ENCODE measurements at regions not wholly inside any gene's neighbourhood (a gene's known extent, or its start where the extent isn't known, plus 50 kb on each side); places are given as distances from the start of the nearest gene placed in this dataset.

GRCh38 chr18:8458546-8459215, 150.6 kb upstream of the RAB12 start:
- no peaks in the 10 kb centered on the region for H3K36me3 Mint-ChIP-seq
- H3K4me3 Mint-ChIP-seq: no peak overlapping the region
- no peak overlapping the region for H3K27ac ChIP-seq (ENCODE audit: low read length)
- ATAC-seq (replicated peaks in 1 of 4) (no peak), DNase-seq (no peak)
- H3K4me1 Mint-ChIP-seq: no peaks in the 10 kb centered on the region
- POLR2A ChIA-PET: no interaction called here
- peaks cover 0 to 8% of the 10 kb centered on the region in 2 experiments for H3K27me3 ChIP-seq (replicated peaks in 1 of 2; ENCODE audit: control insufficient read depth in 2 of 2, extremely low read depth in 1 of 2, insufficient read depth in 2 of 2, low read length in 1 of 2)
- H3K9me3 Mint-ChIP-seq: no peaks in the 10 kb centered on the region
- no peak overlapping the region for H3K4me3 ChIP-seq (ENCODE audit: control insufficient read depth in 1 of 2, extremely low read depth in 1 of 2, low read length in 1 of 2)
- H3K27me3 Mint-ChIP-seq: peaks cover 0 to 1% of the 10 kb centered on the region in 2 donors
- no peaks in the 10 kb centered on the region for H3K36me3 ChIP-seq (ENCODE audit: control insufficient read depth in 2 of 2, extremely low read depth in 1 of 2, insufficient read depth in 1 of 2, low read length in 1 of 2)
- H3K27ac Mint-ChIP-seq: no peak overlapping the region
- no peaks in the 10 kb centered on the region for H3K4me1 ChIP-seq (ENCODE audit: control insufficient read depth in 1 of 2, extremely low read depth in 1 of 2, insufficient read depth in 2 of 2, low read length in 2 of 2)
- no peaks in the 10 kb centered on the region for H3K9me3 ChIP-seq
- CTCF ChIA-PET: no interaction called here
- WGBS (ENCODE audit: insufficient coverage): 83% methylated on average over 15 of the region's 17 CpGs

GRCh38 chr18:8460748-8461147, 148.5 kb upstream of the RAB12 start:
- Histone ChIP-seq H3K4me3 (ENCODE audit: control insufficient read depth in 1 of 2, extremely low read depth in 1 of 2, low read length in 1 of 2) (no peak overlapping the region), H3K27me3 (replicated peaks in 1 of 2; ENCODE audit: control insufficient read depth in 2 of 2, extremely low read depth in 1 of 2, insufficient read depth in 2 of 2, low read length in 1 of 2) (peaks cover 0 to 8% of the 10 kb centered on the region in 2 experiments), H3K36me3 (ENCODE audit: control insufficient read depth in 2 of 2, extremely low read depth in 1 of 2, insufficient read depth in 1 of 2, low read length in 1 of 2) (no peaks in the 10 kb centered on the region), H3K9me3 (no peaks in the 10 kb centered on the region), H3K27ac (ENCODE audit: low read length) (no peak overlapping the region), H3K4me1 (ENCODE audit: control insufficient read depth in 1 of 2, extremely low read depth in 1 of 2, insufficient read depth in 2 of 2, low read length in 2 of 2) (no peaks in the 10 kb centered on the region)
- ChIA-PET CTCF (no interaction called here), POLR2A (no interaction called here)
- DNase-seq (no peak), ATAC-seq (replicated peaks in 1 of 4) (no peak)
- Mint-ChIP-seq H3K36me3 (no peaks in the 10 kb centered on the region), H3K27ac (no peak overlapping the region), H3K27me3 (peaks cover 0 to 1% of the 10 kb centered on the region in 2 donors), H3K4me3 (no peak overlapping the region), H3K9me3 (peaks cover 0 to 7% (median 0%) of the 10 kb centered on the region in 3 donors), H3K4me1 (no peaks in the 10 kb centered on the region)
- 71% methylated on average over 1 of the region's 5 CpGs for WGBS (ENCODE audit: insufficient coverage)

GRCh38 chr18:8461544-8461943, 147.7 kb upstream of the RAB12 start:
- CTCF ChIA-PET: no interaction called here
- Mint-ChIP-seq H3K27ac (no peak overlapping the region), H3K27me3 (peaks cover 0 to 1% of the 10 kb centered on the region in 2 donors), H3K9me3 (peaks cover 0 to 7% (median 0%) of the 10 kb centered on the region in 3 donors), H3K4me3 (no peak overlapping the region), H3K36me3 (no peaks in the 10 kb centered on the region), H3K4me1 (no peaks in the 10 kb centered on the region)
- H3K4me1 ChIP-seq (ENCODE audit: control insufficient read depth in 1 of 2, extremely low read depth in 1 of 2, insufficient read depth in 2 of 2, low read length in 2 of 2): no peaks in the 10 kb centered on the region
- H3K9me3 ChIP-seq: no peaks in the 10 kb centered on the region
- 22% methylated on average over 1 of the region's 2 CpGs for WGBS (ENCODE audit: insufficient coverage)
- no peaks in the 10 kb centered on the region for H3K36me3 ChIP-seq (ENCODE audit: control insufficient read depth in 2 of 2, extremely low read depth in 1 of 2, insufficient read depth in 1 of 2, low read length in 1 of 2)
- H3K27me3 ChIP-seq (replicated peaks in 1 of 2; ENCODE audit: control insufficient read depth in 2 of 2, extremely low read depth in 1 of 2, insufficient read depth in 2 of 2, low read length in 1 of 2): peaks cover 0 to 6% of the 10 kb centered on the region in 2 experiments
- no peak overlapping the region for H3K27ac ChIP-seq (ENCODE audit: low read length)
- DNase-seq: no peak
- POLR2A ChIA-PET: no interaction called here
- no peak for ATAC-seq (replicated peaks in 1 of 4)
- no peak overlapping the region for H3K4me3 ChIP-seq (ENCODE audit: control insufficient read depth in 1 of 2, extremely low read depth in 1 of 2, low read length in 1 of 2)

- peaks cover 0 to 1% of the 10 kb centered on the region in 2 donors for H3K27me3 Mint-ChIP-seq
- peaks cover 0 to 7% (median 0%) of the 10 kb centered on the region in 3 donors for H3K9me3 Mint-ChIP-seq
- H3K27ac Mint-ChIP-seq: no peak overlapping the region
- H3K4me1 Mint-ChIP-seq: no peaks in the 10 kb centered on the region
- H3K36me3 Mint-ChIP-seq: no peaks in the 10 kb centered on the region
- Histone ChIP-seq H3K9me3 (no peaks in the 10 kb centered on the region), H3K36me3 (ENCODE audit: control insufficient read depth in 2 of 2, extremely low read depth in 1 of 2, insufficient read depth in 1 of 2, low read length in 1 of 2) (no peaks in the 10 kb centered on the region), H3K4me1 (ENCODE audit: control insufficient read depth in 1 of 2, extremely low read depth in 1 of 2, insufficient read depth in 2 of 2, low read length in 2 of 2) (no peaks in the 10 kb centered on the region), H3K27ac (ENCODE audit: low read length) (no peak overlapping the region), H3K27me3 (replicated peaks in 1 of 2; ENCODE audit: control insufficient read depth in 2 of 2, extremely low read depth in 1 of 2, insufficient read depth in 2 of 2, low read length in 1 of 2) (peaks cover 0 to 6% of the 10 kb centered on the region in 2 experiments), H3K4me3 (ENCODE audit: control insufficient read depth in 1 of 2, extremely low read depth in 1 of 2, low read length in 1 of 2) (no peak overlapping the region)
- no peak for DNase-seq
- POLR2A ChIA-PET: no interaction called here
- 77% methylated on average over 5 of the region's 10 CpGs for WGBS (ENCODE audit: insufficient coverage)
- H3K4me3 Mint-ChIP-seq: no peak overlapping the region
- ATAC-seq (replicated peaks in 1 of 4): no peak
- CTCF ChIA-PET: no interaction called here
Measured at GRCh38 chr18:8462651-8463185, 146.5 kb upstream of the RAB12 start.

GRCh38 chr18:8463791-8464190, 145.4 kb upstream of the RAB12 start:
- Mint-ChIP-seq H3K4me3 (no peak overlapping the region), H3K27me3 (peaks cover 1 to 3% of the 10 kb centered on the region in 2 donors), H3K36me3 (no peaks in the 10 kb centered on the region), H3K9me3 (peaks cover 0 to 7% (median 0%) of the 10 kb centered on the region in 3 donors), H3K4me1 (no peaks in the 10 kb centered on the region), H3K27ac (no peak overlapping the region)
- ChIA-PET POLR2A (no interaction called here), CTCF (no interaction called here)
- no peak for ATAC-seq (replicated peaks in 1 of 4)
- H3K36me3 ChIP-seq (ENCODE audit: control insufficient read depth in 2 of 2, extremely low read depth in 1 of 2, insufficient read depth in 1 of 2, low read length in 1 of 2): no peaks in the 10 kb centered on the region
- H3K4me1 ChIP-seq (ENCODE audit: control insufficient read depth in 1 of 2, extremely low read depth in 1 of 2, insufficient read depth in 2 of 2, low read length in 2 of 2): no peaks in the 10 kb centered on the region
- no peak for DNase-seq
- 57% methylated on average over 1 of the region's 3 CpGs for WGBS (ENCODE audit: insufficient coverage)
- peaks cover 0 to 6% of the 10 kb centered on the region in 2 experiments for H3K27me3 ChIP-seq (replicated peaks in 1 of 2; ENCODE audit: control insufficient read depth in 2 of 2, extremely low read depth in 1 of 2, insufficient read depth in 2 of 2, low read length in 1 of 2)
- no peak overlapping the region for H3K4me3 ChIP-seq (ENCODE audit: control insufficient read depth in 1 of 2, extremely low read depth in 1 of 2, low read length in 1 of 2)
- H3K9me3 ChIP-seq: no peaks in the 10 kb centered on the region
- no peak overlapping the region for H3K27ac ChIP-seq (ENCODE audit: low read length)

GRCh38 chr18:8468191-8468590, 141.0 kb upstream of the RAB12 start:
- no peaks in the 10 kb centered on the region for H3K4me1 ChIP-seq (ENCODE audit: control insufficient read depth in 1 of 2, extremely low read depth in 1 of 2, insufficient read depth in 2 of 2, low read length in 2 of 2)
- H3K36me3 ChIP-seq (ENCODE audit: control insufficient read depth in 2 of 2, extremely low read depth in 1 of 2, insufficient read depth in 1 of 2, low read length in 1 of 2): no peaks in the 10 kb centered on the region
- ChIA-PET CTCF (no interaction called here), POLR2A (no interaction called here)
- Mint-ChIP-seq H3K27ac (no peak overlapping the region), H3K27me3 (peaks cover 3% of the 10 kb centered on the region in 2 donors), H3K9me3 (peaks cover 0 to 7% (median 0%) of the 10 kb centered on the region in 3 donors), H3K36me3 (no peaks in the 10 kb centered on the region), H3K4me3 (no peak overlapping the region), H3K4me1 (no peaks in the 10 kb centered on the region)
- H3K4me3 ChIP-seq (ENCODE audit: control insufficient read depth in 1 of 2, extremely low read depth in 1 of 2, low read length in 1 of 2): no peak overlapping the region
- H3K9me3 ChIP-seq: no peaks in the 10 kb centered on the region
- H3K27me3 ChIP-seq (replicated peaks in 1 of 2; ENCODE audit: control insufficient read depth in 2 of 2, extremely low read depth in 1 of 2, insufficient read depth in 2 of 2, low read length in 1 of 2): peaks cover 0 to 6% of the 10 kb centered on the region in 2 experiments
- no peak overlapping the region for H3K27ac ChIP-seq (ENCODE audit: low read length)
- DNase-seq (no peak), ATAC-seq (replicated peaks in 1 of 4) (no peak)
- 77% methylated on average over 4 of the region's 8 CpGs for WGBS (ENCODE audit: insufficient coverage)

All from T-cell (primary cell).